ENCODE measurements at regions not wholly inside any gene's neighbourhood (a gene's known extent, or its start where the extent isn't known, plus 50 kb on each side); places are given as distances from the start of the nearest gene placed in this dataset.

- no peak for TF ChIP-seq ZNF70 (CRISPR knock-in tag; IDR thresholded peaks at IDR 0.05)
- TF ChIP-seq ZFP30 (CRISPR knock-in tag; IDR thresholded peaks at IDR 0.05), result no peak
- TF ChIP-seq RARB (CRISPR knock-in tag; IDR thresholded peaks at IDR 0.05), result no peak
- TF ChIP-seq PATZ1 (CRISPR knock-in tag; IDR thresholded peaks at IDR 0.05; ENCODE audit: borderline replicate concordance), result no peak
- TF ChIP-seq CREB5 (CRISPR knock-in tag; IDR thresholded peaks at IDR 0.05; ENCODE audit: low read depth), result no peak
- TF ChIP-seq POU6F1 (CRISPR knock-in tag; IDR thresholded peaks at IDR 0.05; ENCODE audit: borderline replicate concordance, low read depth), result no peak
- TF ChIP-seq BACH2 (CRISPR knock-in tag; IDR thresholded peaks at IDR 0.05; ENCODE audit: borderline replicate concordance), result no peak
- no peak for TF ChIP-seq CSDC2 (CRISPR knock-in tag; IDR thresholded peaks at IDR 0.05)
Observed at GRCh38 chr18:73274812-73275621, 407.2 kb upstream of the NETO1 start.
